ENCODE measurements at regions not wholly inside any gene's neighbourhood (a gene's known extent, or its start where the extent isn't known, plus 50 kb on each side); places are given as distances from the start of the nearest gene placed in this dataset.

GRCh38 chr9:26243029-26243697 is 564.9 kb upstream of the TUSC1 start:
- Histone ChIP-seq H3K36me3 (ENCODE audit: insufficient read depth, low read length) (no peaks in the 10 kb centered on the region), H4K20me1 (ENCODE audit: insufficient read depth, low read length, poor library complexity, severe bottlenecking) (no peaks in the 10 kb centered on the region), H3K9ac (ENCODE audit: low read depth, low read length, poor library complexity, severe bottlenecking) (no peak overlapping the region), H3K79me2 (ENCODE audit: insufficient read depth, low read length) (no peaks in the 10 kb centered on the region), H3K9me2 (replicated peaks; ENCODE audit: low read depth, low read length) (no peaks in the 10 kb centered on the region), H3K4me1 (ENCODE audit: insufficient read depth, low read length, poor library complexity, severe bottlenecking) (no peaks in the 10 kb centered on the region), H3K27me3 (ENCODE audit: insufficient read depth, low read length, poor library complexity, severe bottlenecking) (no peaks in the 10 kb centered on the region), H3F3A (ENCODE audit: low read depth) (no peaks in the 10 kb centered on the region), H3K4me3 (ENCODE audit: low read length, poor library complexity, severe bottlenecking) (no peak overlapping the region), H2AFZ (ENCODE audit: low read length) (no peak overlapping the region), H3K4me2 (ENCODE audit: low read depth, low read length, poor library complexity, severe bottlenecking) (no peak overlapping the region), H3K9me3 (ENCODE audit: insufficient read depth, low read depth, low read length) (no peaks in the 10 kb centered on the region)
- TF ChIP-seq CTCF (conservative IDR thresholded peaks at IDR 0.05; ENCODE audit: low read length) (no peak), EZH2phosphoT487 (IDR thresholded peaks at IDR 0.05; ENCODE audit: borderline replicate concordance) (no peak)

- Histone ChIP-seq H2AFZ (ENCODE audit: low read length) (no peak overlapping the region), H3F3A (ENCODE audit: low read depth) (no peaks in the 10 kb centered on the region), H3K4me1 (ENCODE audit: insufficient read depth, low read length, poor library complexity, severe bottlenecking) (no peaks in the 10 kb centered on the region), H3K9me2 (replicated peaks; ENCODE audit: low read depth, low read length) (no peaks in the 10 kb centered on the region), H4K20me1 (ENCODE audit: insufficient read depth, low read length, poor library complexity, severe bottlenecking) (no peaks in the 10 kb centered on the region), H3K9ac (ENCODE audit: low read depth, low read length, poor library complexity, severe bottlenecking) (no peak overlapping the region), H3K4me2 (ENCODE audit: low read depth, low read length, poor library complexity, severe bottlenecking) (no peak overlapping the region), H3K36me3 (ENCODE audit: insufficient read depth, low read length) (no peaks in the 10 kb centered on the region), H3K79me2 (ENCODE audit: insufficient read depth, low read length) (no peaks in the 10 kb centered on the region), H3K4me3 (ENCODE audit: low read length, poor library complexity, severe bottlenecking) (no peak overlapping the region), H3K9me3 (ENCODE audit: insufficient read depth, low read depth, low read length) (no peaks in the 10 kb centered on the region), H3K27me3 (ENCODE audit: insufficient read depth, low read length, poor library complexity, severe bottlenecking) (no peaks in the 10 kb centered on the region)
- TF ChIP-seq CTCF (conservative IDR thresholded peaks at IDR 0.05; ENCODE audit: low read length) (no peak), EZH2phosphoT487 (IDR thresholded peaks at IDR 0.05; ENCODE audit: borderline replicate concordance) (no peak)
Measured at GRCh38 chr9:26240020-26240419, 561.8 kb upstream of the TUSC1 start.

- no peaks in the 10 kb centered on the region for H3F3A ChIP-seq (ENCODE audit: low read depth)
- H3K36me3 ChIP-seq (ENCODE audit: insufficient read depth, low read length), result no peaks in the 10 kb centered on the region
- H3K9me2 ChIP-seq (replicated peaks; ENCODE audit: low read depth, low read length), result no peaks in the 10 kb centered on the region
Measured at GRCh38 chr9:26237256-26237655, 559.0 kb upstream of the TUSC1 start.

More at GRCh38 chr9:26237256-26237655, 559.0 kb upstream of the TUSC1 start:
- Histone ChIP-seq H3K9me3 (ENCODE audit: insufficient read depth, low read depth, low read length) (no peaks in the 10 kb centered on the region), H2AFZ (ENCODE audit: low read length) (no peak overlapping the region), H3K9ac (ENCODE audit: low read depth, low read length, poor library complexity, severe bottlenecking) (no peak overlapping the region), H4K20me1 (ENCODE audit: insufficient read depth, low read length, poor library complexity, severe bottlenecking) (no peaks in the 10 kb centered on the region), H3K4me3 (ENCODE audit: low read length, poor library complexity, severe bottlenecking) (no peak overlapping the region), H3K4me2 (ENCODE audit: low read depth, low read length, poor library complexity, severe bottlenecking) (no peak overlapping the region), H3K79me2 (ENCODE audit: insufficient read depth, low read length) (no peaks in the 10 kb centered on the region), H3K4me1 (ENCODE audit: insufficient read depth, low read length, poor library complexity, severe bottlenecking) (no peaks in the 10 kb centered on the region), H3K27me3 (ENCODE audit: insufficient read depth, low read length, poor library complexity, severe bottlenecking) (no peaks in the 10 kb centered on the region)
- TF ChIP-seq EZH2phosphoT487 (IDR thresholded peaks at IDR 0.05; ENCODE audit: borderline replicate concordance) (no peak), CTCF (conservative IDR thresholded peaks at IDR 0.05; ENCODE audit: low read length) (no peak)
